ENCODE measurements at regions not wholly inside any gene's neighbourhood (a gene's known extent, or its start where the extent isn't known, plus 50 kb on each side); places are given as distances from the start of the nearest gene placed in this dataset.

DNA sequence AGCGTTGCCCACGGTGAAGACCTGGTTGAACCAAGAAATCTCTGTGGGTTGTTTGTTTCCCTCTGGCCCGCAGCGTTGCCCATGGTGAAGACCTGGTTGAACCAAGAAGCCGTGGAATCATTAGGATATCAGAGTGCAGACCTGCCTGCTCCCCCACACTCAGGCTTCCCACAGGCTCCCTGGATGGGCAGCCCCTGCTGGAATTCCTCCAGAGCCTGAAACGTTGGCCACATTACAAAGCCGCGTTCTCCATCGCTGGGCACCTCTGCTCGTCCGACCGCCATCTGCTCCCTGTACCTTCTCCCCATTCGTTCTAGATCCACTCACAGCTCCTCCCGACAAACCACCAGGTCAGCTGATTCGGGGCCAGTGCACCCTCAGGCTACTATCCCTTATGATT is 266.9 kb upstream of the SHH start:
- TF ChIP-seq FOXM1 (IDR thresholded peaks at IDR 0.05; ENCODE audit: borderline replicate concordance, low read depth) (no peak), CEBPB (IDR thresholded peaks at IDR 0.05) (no peak), EP300 (IDR thresholded peaks at IDR 0.05; ENCODE audit: borderline replicate concordance) (no peak), TAF1 (IDR thresholded peaks at IDR 0.05; ENCODE audit: low read depth) (no peak), RAD21 (IDR thresholded peaks at IDR 0.05; ENCODE audit: low read depth) (no peak), CREB1 (IDR thresholded peaks at IDR 0.05; ENCODE audit: low read depth) (no peak), USF1 (IDR thresholded peaks at IDR 0.05) (no peak), YY1 (IDR thresholded peaks at IDR 0.05; ENCODE audit: low read depth) (no peak), EGR1 (IDR thresholded peaks at IDR 0.05) (no peak), NFIC (IDR thresholded peaks at IDR 0.05) (no peak), ZBTB7A (IDR thresholded peaks at IDR 0.05; ENCODE audit: low read depth) (no peak)
- TF ChIP-seq, protein P1, sequence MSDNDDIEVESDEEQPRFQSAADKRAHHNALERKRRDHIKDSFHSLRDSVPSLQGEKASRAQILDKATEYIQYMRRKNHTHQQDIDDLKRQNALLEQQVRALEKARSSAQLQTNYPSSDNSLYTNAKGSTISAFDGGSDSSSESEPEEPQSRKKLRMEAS (IDR thresholded peaks at IDR 0.05): no peak
- TF ChIP-seq, protein P2, sequence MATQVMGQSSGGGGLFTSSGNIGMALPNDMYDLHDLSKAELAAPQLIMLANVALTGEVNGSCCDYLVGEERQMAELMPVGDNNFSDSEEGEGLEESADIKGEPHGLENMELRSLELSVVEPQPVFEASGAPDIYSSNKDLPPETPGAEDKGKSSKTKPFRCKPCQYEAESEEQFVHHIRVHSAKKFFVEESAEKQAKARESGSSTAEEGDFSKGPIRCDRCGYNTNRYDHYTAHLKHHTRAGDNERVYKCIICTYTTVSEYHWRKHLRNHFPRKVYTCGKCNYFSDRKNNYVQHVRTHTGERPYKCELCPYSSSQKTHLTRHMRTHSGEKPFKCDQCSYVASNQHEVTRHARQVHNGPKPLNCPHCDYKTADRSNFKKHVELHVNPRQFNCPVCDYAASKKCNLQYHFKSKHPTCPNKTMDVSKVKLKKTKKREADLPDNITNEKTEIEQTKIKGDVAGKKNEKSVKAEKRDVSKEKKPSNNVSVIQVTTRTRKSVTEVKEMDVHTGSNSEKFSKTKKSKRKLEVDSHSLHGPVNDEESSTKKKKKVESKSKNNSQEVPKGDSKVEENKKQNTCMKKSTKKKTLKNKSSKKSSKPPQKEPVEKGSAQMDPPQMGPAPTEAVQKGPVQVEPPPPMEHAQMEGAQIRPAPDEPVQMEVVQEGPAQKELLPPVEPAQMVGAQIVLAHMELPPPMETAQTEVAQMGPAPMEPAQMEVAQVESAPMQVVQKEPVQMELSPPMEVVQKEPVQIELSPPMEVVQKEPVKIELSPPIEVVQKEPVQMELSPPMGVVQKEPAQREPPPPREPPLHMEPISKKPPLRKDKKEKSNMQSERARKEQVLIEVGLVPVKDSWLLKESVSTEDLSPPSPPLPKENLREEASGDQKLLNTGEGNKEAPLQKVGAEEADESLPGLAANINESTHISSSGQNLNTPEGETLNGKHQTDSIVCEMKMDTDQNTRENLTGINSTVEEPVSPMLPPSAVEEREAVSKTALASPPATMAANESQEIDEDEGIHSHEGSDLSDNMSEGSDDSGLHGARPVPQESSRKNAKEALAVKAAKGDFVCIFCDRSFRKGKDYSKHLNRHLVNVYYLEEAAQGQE (IDR thresholded peaks at IDR 0.05; ENCODE audit: low read depth): no peak

Measured in Ishikawa (cell line).